GM12878 (cell line): ENCODE measurements at regions not wholly inside any gene's neighbourhood (a gene's known extent, or its start where the extent isn't known, plus 50 kb on each side); places are given as distances from the start of the nearest gene placed in this dataset.

ENCODE experiments used
- ATAC-seq: fragments of 200-7000 bp; cut with Tn5 transposase; 3 replicates; pipeline ENCODE4 v1.9.1; 2020; ENCODE audit warnings: mild to moderate bottlenecking, moderate library complexity
- BruUV-seq: library from RNA; stranded (reverse); fragments of 400-500 nt; replicated peaks from 2 replicates; lab custom pipeline; 2021; lab: Mats Ljungman, UMichigan
- CTCF ChIA-PET: fragments of 300-600 bp; sonication (Branson Sonifier 250); formaldehyde crosslinking; extraction: SDS; loops from one replicate; lab custom pipeline; 2021; ENCODE audit warnings: inconsistent platforms; lab: Yijun Ruan, JAX
- POLR2A ChIA-PET: fragments of 350-600 bp; formaldehyde crosslinking; extraction: SDS; loops from one replicate; lab custom pipeline; 2021; ENCODE audit warnings: inconsistent platforms; lab: Charles Lee
- RAD21 ChIA-PET: fragments of 300-600 bp; sonication (Branson Sonifier 250); formaldehyde crosslinking; loops from one replicate; lab custom pipeline; 2023; ENCODE audit warnings: antibody characterized with exemption; ENCODE audit not compliant: unreplicated experiment; lab: Charles Lee
- SMC1A ChIA-PET: fragments of 300-600 bp; sonication (Branson Sonifier 250); formaldehyde crosslinking; loops from one replicate; lab custom pipeline; 2023; ENCODE audit not compliant: unreplicated experiment, uncharacterized antibody; lab: Charles Lee
- DNase-seq: peaks from one replicate; pipeline ENCODE4 v3.0.0-alpha.2; 2011; ENCODE audit warnings: low read depth, low spot score
- FAIRE-seq: peaks from 3 replicates; lab custom pipeline; 2011; peaks lifted over from hg19 to GRCh38; lab: Jason Lieb, UNC
- H2AFZ ChIP-seq: 2 replicates; pipeline ENCODE4 v1.6.0; 2011; ENCODE audit warnings: low read depth, low read length, control low read depth; ENCODE audit not compliant: control insufficient read depth
- H3K27ac ChIP-seq: 2 replicates; pipeline ENCODE4 v1.5.1; 2011; ENCODE audit warnings: control low read depth; ENCODE audit not compliant: control insufficient read depth, insufficient read depth
- H3K27me3 ChIP-seq, 2 experiments: replicated peaks in 1 of 2; 2 replicates each; pipeline versions ENCODE4 v1.6.0 to v1.6.1; 2011; ENCODE audit warnings: low read length in 1 of 2; ENCODE audit not compliant: control insufficient read depth in 2 of 2, insufficient read depth in 2 of 2
- H3K36me3 ChIP-seq, 2 experiments: 2 replicates each; pipeline ENCODE4 v1.5.1; 2011; ENCODE audit warnings: low read length in 1 of 2; ENCODE audit not compliant: control insufficient read depth in 2 of 2, insufficient read depth in 2 of 2
- H3K4me1 ChIP-seq: 2 replicates; pipeline ENCODE4 v1.6.1; 2011; ENCODE audit warnings: mild to moderate bottlenecking, low read length, moderate library complexity, mixed read lengths; ENCODE audit not compliant: control insufficient read depth, insufficient read depth
- H3K4me2 ChIP-seq: 2 replicates; pipeline ENCODE4 v1.6.0; 2011; ENCODE audit warnings: control low read depth; ENCODE audit not compliant: control insufficient read depth, insufficient read depth
- H3K4me3 ChIP-seq: fragments of 200-600 bp; sonication (generic); 2 replicates; pipeline ENCODE4 v1.5.1; 2016
- H3K79me2 ChIP-seq: 2 replicates; pipeline ENCODE4 v1.6.0; 2011; ENCODE audit warnings: low read length; ENCODE audit not compliant: control insufficient read depth, insufficient read depth
- H3K9ac ChIP-seq: 2 replicates; pipeline ENCODE4 v1.8.0; 2011; ENCODE audit warnings: low read length, control low read depth, mixed read lengths; ENCODE audit not compliant: control insufficient read depth, insufficient read depth
- H3K9me3 ChIP-seq: replicated peaks from 3 replicates; pipeline ENCODE4 v1.5.1; 2011; ENCODE audit warnings: mild to moderate bottlenecking, low read length; ENCODE audit not compliant: control insufficient read depth, insufficient read depth
- H4K20me1 ChIP-seq: 2 replicates; pipeline ENCODE4 v1.6.0; 2011; ENCODE audit not compliant: control insufficient read depth, insufficient read depth
- BCL11A ChIP-seq: IDR thresholded peaks from 2 replicates; pipeline ENCODE4 v1.6.1; 2011; ENCODE audit warnings: low read depth, low read length
- CHD4 ChIP-seq: fragments of 200-600 bp; sonication (generic); IDR thresholded peaks from 2 replicates; pipeline ENCODE4 v1.6.1; 2016; ENCODE audit warnings: mild to moderate bottlenecking
- E2F4 ChIP-seq: IDR thresholded peaks from 2 replicates; pipeline ENCODE4 v1.6.1; 2012; ENCODE audit warnings: low read depth, low read length, improper control_type of control experiment
- FOS ChIP-seq: IDR thresholded peaks from 3 replicates; pipeline ENCODE4 v1.6.1; 2011; ENCODE audit warnings: borderline replicate concordance; ENCODE audit not compliant: insufficient read length; ENCODE audit errors: extremely low read depth
- HDGF ChIP-seq: fragments of 450-650 bp; IDR thresholded peaks from 2 replicates; pipeline ENCODE4 v1.6.1; 2016; ENCODE audit warnings: antibody characterized with exemption
- MXI1 ChIP-seq: fragments of 150-350 bp; IDR thresholded peaks from 2 replicates; pipeline ENCODE4 v1.6.1; 2011; ENCODE audit warnings: low read depth, mild to moderate bottlenecking, inconsistent platforms, low read length, improper control_type of control experiment
- MYB ChIP-seq: fragments of 150-350 bp; IDR thresholded peaks from 2 replicates; pipeline ENCODE4 v1.6.1; 2014; ENCODE audit warnings: mild to moderate bottlenecking, low read depth, low read length, borderline replicate concordance
- NBN ChIP-seq: fragments of 450-650 bp; IDR thresholded peaks from 2 replicates; pipeline ENCODE4 v1.6.1; 2016
- NFXL1 ChIP-seq: fragments of 450-650 bp; IDR thresholded peaks from 2 replicates; pipeline ENCODE4 v1.6.1; 2017; ENCODE audit warnings: antibody characterized with exemption, mild to moderate bottlenecking, borderline replicate concordance
- RELA ChIP-seq: fragments of 450-650 bp; IDR thresholded peaks from 2 replicates; pipeline ENCODE4 v1.8.0; 2014; ENCODE audit warnings: borderline replicate concordance; ENCODE audit not compliant: partially characterized antibody
- RUNX3 ChIP-seq: IDR thresholded peaks from 2 replicates; pipeline ENCODE4 v1.6.1; 2012; ENCODE audit warnings: low read length, inconsistent platforms
- ZNF274 ChIP-seq: IDR thresholded peaks from one replicate; pipeline ENCODE4 v1.8.0; 2011; ENCODE audit not compliant: insufficient read length, insufficient read depth
- WGBS: methylation state at CpG from one replicate; pipeline ENCODE4 v1.1.6; 2016; ENCODE audit warnings: low lambda C conversion rate; ENCODE audit not compliant: insufficient replicate concordance, insufficient coverage; ENCODE audit errors: missing lambda C conversion rate; 5-methylcytosine and 5-hydroxymethylcytosine counted together
- in situ Hi-C: fragments of 300-500 bp; cut with MboI; formaldehyde crosslinking; loops from 9 replicates; pipeline ENCODE4 v1.14.3; 2018; ENCODE audit warnings: mixed read lengths
- intact Hi-C: fragments of 100-400 bp; cut with micrococcal nuclease; formaldehyde crosslinking; loops from one replicate; pipeline ENCODE4 v1.14.2; 2022; ENCODE audit not compliant: unreplicated experiment
- TF ChIP-seq, protein P1 (sequence below): IDR thresholded peaks from 2 replicates; pipeline ENCODE4 v1.6.1; 2012; ENCODE audit warnings: improper control_type of control experiment, low read depth, low read length; ENCODE audit not compliant: insufficient replicate concordance
- TF ChIP-seq, protein P2 (sequence below): fragments of 450-650 bp; IDR thresholded peaks from 2 replicates; pipeline ENCODE4 v1.6.1; 2016; ENCODE audit warnings: mild to moderate bottlenecking, moderate library complexity, borderline replicate concordance
- TF ChIP-seq, protein P3 (sequence below): fragments of 450-650 bp; IDR thresholded peaks from 2 replicates; pipeline ENCODE4 v1.6.1; 2016; ENCODE audit warnings: mild to moderate bottlenecking

GRCh38 chr5:62178258-62178657 is 127.7 kb upstream of the KIF2A start:
- no peak for FAIRE-seq
- no peak for ATAC-seq
- H3K27me3 ChIP-seq, result no peaks in the 10 kb centered on the region
- no peaks in the 10 kb centered on the region for H3K4me1 ChIP-seq
- no peak overlapping the region for H3K4me3 ChIP-seq
- 40% methylated on average over 5 of the region's 5 CpGs for WGBS
- H3K4me2 ChIP-seq, result no peak overlapping the region
- POLR2A ChIA-PET, result no interaction called here
- SMC1A ChIA-PET, result no interaction called here
- in situ Hi-C loops (no loop called here), intact Hi-C loops (no loop called here)
- H2AFZ ChIP-seq, result no peak overlapping the region
- H3K79me2 ChIP-seq, result no peaks in the 10 kb centered on the region
- CTCF ChIA-PET, result no interaction called here
- H3K27ac ChIP-seq, result no peak overlapping the region
- RAD21 ChIA-PET, result no interaction called here
- no peak for DNase-seq
- no peak overlapping the region for H3K9ac ChIP-seq
- no peaks in the 10 kb centered on the region for H3K9me3 ChIP-seq
- H4K20me1 ChIP-seq, result no peaks in the 10 kb centered on the region
- no peaks in the 10 kb centered on the region for H3K36me3 ChIP-seq
- BruUV-seq, result no TSS peak
- TF ChIP-seq NBN (no peak), HDGF (no peak), NFXL1 (no peak), ZNF274 (no peak), BCL11A (no peak), MYB (no peak), RUNX3 (no peak), E2F4 (no peak), MXI1 (no peak), FOS (no peak), CHD4 (no peak), RELA (no peak)
- TF ChIP-seq, protein P1, sequence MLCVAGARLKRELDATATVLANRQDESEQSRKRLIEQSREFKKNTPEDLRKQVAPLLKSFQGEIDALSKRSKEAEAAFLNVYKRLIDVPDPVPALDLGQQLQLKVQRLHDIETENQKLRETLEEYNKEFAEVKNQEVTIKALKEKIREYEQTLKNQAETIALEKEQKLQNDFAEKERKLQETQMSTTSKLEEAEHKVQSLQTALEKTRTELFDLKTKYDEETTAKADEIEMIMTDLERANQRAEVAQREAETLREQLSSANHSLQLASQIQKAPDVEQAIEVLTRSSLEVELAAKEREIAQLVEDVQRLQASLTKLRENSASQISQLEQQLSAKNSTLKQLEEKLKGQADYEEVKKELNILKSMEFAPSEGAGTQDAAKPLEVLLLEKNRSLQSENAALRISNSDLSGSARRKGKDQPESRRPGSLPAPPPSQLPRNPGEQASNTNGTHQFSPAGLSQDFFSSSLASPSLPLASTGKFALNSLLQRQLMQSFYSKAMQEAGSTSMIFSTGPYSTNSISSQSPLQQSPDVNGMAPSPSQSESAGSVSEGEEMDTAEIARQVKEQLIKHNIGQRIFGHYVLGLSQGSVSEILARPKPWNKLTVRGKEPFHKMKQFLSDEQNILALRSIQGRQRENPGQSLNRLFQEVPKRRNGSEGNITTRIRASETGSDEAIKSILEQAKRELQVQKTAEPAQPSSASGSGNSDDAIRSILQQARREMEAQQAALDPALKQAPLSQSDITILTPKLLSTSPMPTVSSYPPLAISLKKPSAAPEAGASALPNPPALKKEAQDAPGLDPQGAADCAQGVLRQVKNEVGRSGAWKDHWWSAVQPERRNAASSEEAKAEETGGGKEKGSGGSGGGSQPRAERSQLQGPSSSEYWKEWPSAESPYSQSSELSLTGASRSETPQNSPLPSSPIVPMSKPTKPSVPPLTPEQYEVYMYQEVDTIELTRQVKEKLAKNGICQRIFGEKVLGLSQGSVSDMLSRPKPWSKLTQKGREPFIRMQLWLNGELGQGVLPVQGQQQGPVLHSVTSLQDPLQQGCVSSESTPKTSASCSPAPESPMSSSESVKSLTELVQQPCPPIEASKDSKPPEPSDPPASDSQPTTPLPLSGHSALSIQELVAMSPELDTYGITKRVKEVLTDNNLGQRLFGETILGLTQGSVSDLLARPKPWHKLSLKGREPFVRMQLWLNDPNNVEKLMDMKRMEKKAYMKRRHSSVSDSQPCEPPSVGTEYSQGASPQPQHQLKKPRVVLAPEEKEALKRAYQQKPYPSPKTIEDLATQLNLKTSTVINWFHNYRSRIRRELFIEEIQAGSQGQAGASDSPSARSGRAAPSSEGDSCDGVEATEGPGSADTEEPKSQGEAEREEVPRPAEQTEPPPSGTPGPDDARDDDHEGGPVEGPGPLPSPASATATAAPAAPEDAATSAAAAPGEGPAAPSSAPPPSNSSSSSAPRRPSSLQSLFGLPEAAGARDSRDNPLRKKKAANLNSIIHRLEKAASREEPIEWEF, result no peak
- TF ChIP-seq, protein P2, sequence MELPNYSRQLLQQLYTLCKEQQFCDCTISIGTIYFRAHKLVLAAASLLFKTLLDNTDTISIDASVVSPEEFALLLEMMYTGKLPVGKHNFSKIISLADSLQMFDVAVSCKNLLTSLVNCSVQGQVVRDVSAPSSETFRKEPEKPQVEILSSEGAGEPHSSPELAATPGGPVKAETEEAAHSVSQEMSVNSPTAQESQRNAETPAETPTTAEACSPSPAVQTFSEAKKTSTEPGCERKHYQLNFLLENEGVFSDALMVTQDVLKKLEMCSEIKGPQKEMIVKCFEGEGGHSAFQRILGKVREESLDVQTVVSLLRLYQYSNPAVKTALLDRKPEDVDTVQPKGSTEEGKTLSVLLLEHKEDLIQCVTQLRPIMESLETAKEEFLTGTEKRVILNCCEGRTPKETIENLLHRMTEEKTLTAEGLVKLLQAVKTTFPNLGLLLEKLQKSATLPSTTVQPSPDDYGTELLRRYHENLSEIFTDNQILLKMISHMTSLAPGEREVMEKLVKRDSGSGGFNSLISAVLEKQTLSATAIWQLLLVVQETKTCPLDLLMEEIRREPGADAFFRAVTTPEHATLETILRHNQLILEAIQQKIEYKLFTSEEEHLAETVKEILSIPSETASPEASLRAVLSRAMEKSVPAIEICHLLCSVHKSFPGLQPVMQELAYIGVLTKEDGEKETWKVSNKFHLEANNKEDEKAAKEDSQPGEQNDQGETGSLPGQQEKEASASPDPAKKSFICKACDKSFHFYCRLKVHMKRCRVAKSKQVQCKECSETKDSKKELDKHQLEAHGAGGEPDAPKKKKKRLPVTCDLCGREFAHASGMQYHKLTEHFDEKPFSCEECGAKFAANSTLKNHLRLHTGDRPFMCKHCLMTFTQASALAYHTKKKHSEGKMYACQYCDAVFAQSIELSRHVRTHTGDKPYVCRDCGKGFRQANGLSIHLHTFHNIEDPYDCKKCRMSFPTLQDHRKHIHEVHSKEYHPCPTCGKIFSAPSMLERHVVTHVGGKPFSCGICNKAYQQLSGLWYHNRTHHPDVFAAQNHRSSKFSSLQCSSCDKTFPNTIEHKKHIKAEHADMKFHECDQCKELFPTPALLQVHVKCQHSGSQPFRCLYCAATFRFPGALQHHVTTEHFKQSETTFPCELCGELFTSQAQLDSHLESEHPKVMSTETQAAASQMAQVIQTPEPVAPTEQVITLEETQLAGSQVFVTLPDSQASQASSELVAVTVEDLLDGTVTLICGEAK, result no peak
- TF ChIP-seq, protein P3, sequence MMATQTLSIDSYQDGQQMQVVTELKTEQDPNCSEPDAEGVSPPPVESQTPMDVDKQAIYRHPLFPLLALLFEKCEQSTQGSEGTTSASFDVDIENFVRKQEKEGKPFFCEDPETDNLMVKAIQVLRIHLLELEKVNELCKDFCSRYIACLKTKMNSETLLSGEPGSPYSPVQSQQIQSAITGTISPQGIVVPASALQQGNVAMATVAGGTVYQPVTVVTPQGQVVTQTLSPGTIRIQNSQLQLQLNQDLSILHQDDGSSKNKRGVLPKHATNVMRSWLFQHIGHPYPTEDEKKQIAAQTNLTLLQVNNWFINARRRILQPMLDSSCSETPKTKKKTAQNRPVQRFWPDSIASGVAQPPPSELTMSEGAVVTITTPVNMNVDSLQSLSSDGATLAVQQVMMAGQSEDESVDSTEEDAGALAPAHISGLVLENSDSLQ, result no peak
